Prostate gland (tissue), 2 donors: ENCODE measurements at regions not wholly inside any gene's neighbourhood (a gene's known extent, or its start where the extent isn't known, plus 50 kb on each side); places are given as distances from the start of the nearest gene placed in this dataset.

Experiments
- DNase-seq: peaks from one replicate; pipeline ENCODE4 v3.0.0-alpha.2; 2019; ENCODE audit warnings: low spot score
- H3K27ac ChIP-seq, 2 donors: fragments of 200-600 bp; sonication (generic); 2 replicates each; pipeline ENCODE4 v1.5.1; 2017 to 2019
- H3K27me3 ChIP-seq: fragments of 200-600 bp; sonication (generic); replicated peaks from 2 replicates; pipeline ENCODE4 v1.5.1; 2019; ENCODE audit not compliant: insufficient read depth
- H3K36me3 ChIP-seq, 2 donors: fragments of 200-600 bp; sonication (generic); 1 replicate in 1 of 2; 2 replicates in 1 of 2; pipeline versions ENCODE4 v1.5.1 to v1.8.1; 2017 to 2019
- H3K4me1 ChIP-seq: fragments of 200-600 bp; sonication (generic); replicated peaks from 2 replicates; pipeline ENCODE4 v1.5.1; 2019
- H3K4me3 ChIP-seq, 2 donors: fragments of 200-600 bp; sonication (generic); 2 replicates each; pipeline ENCODE4 v1.5.1; 2017 to 2019
- H3K9me3 ChIP-seq: fragments of 200-600 bp; sonication (generic); 2 replicates; pipeline ENCODE4 v1.5.1; 2017
- CTCF ChIP-seq, 4 experiments: fragments of 200-600 bp in 2 of 4; fragments of 450-650 bp in 2 of 4; sonication (generic) in 2 of 4; IDR thresholded peaks; 1 replicate in 3 of 4; 2 replicates in 1 of 4; pipeline ENCODE4 v1.5.1; 2016 to 2019; ENCODE audit warnings: antibody characterized with exemption in 4 of 4, mild to moderate bottlenecking in 2 of 4, moderate library complexity in 2 of 4
- POLR2A ChIP-seq: fragments of 450-650 bp; IDR thresholded peaks from one replicate; pipeline ENCODE4 v1.6.1; 2016; ENCODE audit warnings: antibody characterized with exemption, mild to moderate bottlenecking
- POLR2AphosphoS5 ChIP-seq: sonication (generic); formaldehyde crosslinking; IDR thresholded peaks from one replicate; pipeline ENCODE4 v1.6.1; 2017; ENCODE audit warnings: antibody characterized with exemption
- WGBS: methylation state at CpG from one replicate; pipeline ENCODE4 v1.1.5; 2018; 5-methylcytosine and 5-hydroxymethylcytosine counted together
- intact Hi-C: fragments of 100-400 bp; cut with DNase I; formaldehyde crosslinking; loops from one replicate; pipeline ENCODE4 v1.14.2; 2022

- WGBS = 71% methylated on average over 4 of the region's 4 CpGs
- no peaks in the 10 kb centered on the region for H3K27me3 ChIP-seq
- no peak overlapping the region for H3K27ac ChIP-seq
- TF ChIP-seq CTCF (IDR thresholded peaks at IDR 0.05) (no peak), POLR2A (no peak), POLR2AphosphoS5 (no peak)
- no peaks in the 10 kb centered on the region for H3K4me1 ChIP-seq
- DNase-seq = no peak
- H3K36me3 ChIP-seq = no peaks in the 10 kb centered on the region
- intact Hi-C loops = no loop called here
- H3K9me3 ChIP-seq = no peaks in the 10 kb centered on the region
- H3K4me3 ChIP-seq = no peak overlapping the region
Measured at GRCh38 chr4:123937581-123937980, 541.0 kb downstream of the SPRY1 start.

GRCh38 chr4:123939621-123940020 is 543.0 kb downstream of the SPRY1 start:
- H3K27ac ChIP-seq = no peak overlapping the region
- H3K4me1 ChIP-seq = no peaks in the 10 kb centered on the region
- no peak for TF ChIP-seq POLR2AphosphoS5
- TF ChIP-seq CTCF (IDR thresholded peaks at IDR 0.05) = no peak
- TF ChIP-seq POLR2A = no peak
- intact Hi-C loops = no loop called here
- H3K36me3 ChIP-seq = no peaks in the 10 kb centered on the region
- no peak for DNase-seq
- no peak overlapping the region for H3K4me3 ChIP-seq
- H3K27me3 ChIP-seq = no peaks in the 10 kb centered on the region
- WGBS = 62% methylated on average over 1 of the region's 1 CpG
- no peaks in the 10 kb centered on the region for H3K9me3 ChIP-seq

- 84% methylated on average over 2 of the region's 2 CpGs for WGBS
Measured at GRCh38 chr4:123940604-123941003, 544.0 kb downstream of the SPRY1 start.

GRCh38 chr4:123941306-123941705 is 544.7 kb downstream of the SPRY1 start:
- 77% methylated on average over 1 of the region's 1 CpG for WGBS
- H3K27me3 ChIP-seq = no peaks in the 10 kb centered on the region
- no peaks in the 10 kb centered on the region for H3K36me3 ChIP-seq

More at GRCh38 chr4:123940604-123941003, 544.0 kb downstream of the SPRY1 start:
- Histone ChIP-seq H3K27ac (no peak overlapping the region), H3K9me3 (no peaks in the 10 kb centered on the region), H3K4me1 (no peaks in the 10 kb centered on the region), H3K27me3 (no peaks in the 10 kb centered on the region), H3K36me3 (no peaks in the 10 kb centered on the region), H3K4me3 (no peak overlapping the region)
- no peak for DNase-seq
- intact Hi-C loops = no loop called here
- TF ChIP-seq POLR2AphosphoS5 (no peak), CTCF (IDR thresholded peaks at IDR 0.05) (no peak), POLR2A (no peak)

More at GRCh38 chr4:123941306-123941705, 544.7 kb downstream of the SPRY1 start:
- H3K4me3 ChIP-seq = no peak overlapping the region
- no peaks in the 10 kb centered on the region for H3K4me1 ChIP-seq
- intact Hi-C loops = no loop called here
- no peak for TF ChIP-seq POLR2A
- TF ChIP-seq CTCF (IDR thresholded peaks at IDR 0.05) = no peak
- TF ChIP-seq POLR2AphosphoS5 = no peak
- no peak for DNase-seq
- H3K9me3 ChIP-seq = no peaks in the 10 kb centered on the region
- H3K27ac ChIP-seq = no peak overlapping the region
